Stimulated activated CD4-positive, alpha-beta T cell treated with anti-CD3 and anti-CD28 coated beads, Interleukin-2, amount 100 ng/mL, for 24 hours (primary cell): ENCODE measurements at regions not wholly inside any gene's neighbourhood (a gene's known extent, or its start where the extent isn't known, plus 50 kb on each side); places are given as distances from the start of the nearest gene placed in this dataset.

Experiments used
- DNase-seq, 2 donors: peaks; one replicate each; pipeline ENCODE4 v3.0.0-alpha.2; 2020

DNA sequence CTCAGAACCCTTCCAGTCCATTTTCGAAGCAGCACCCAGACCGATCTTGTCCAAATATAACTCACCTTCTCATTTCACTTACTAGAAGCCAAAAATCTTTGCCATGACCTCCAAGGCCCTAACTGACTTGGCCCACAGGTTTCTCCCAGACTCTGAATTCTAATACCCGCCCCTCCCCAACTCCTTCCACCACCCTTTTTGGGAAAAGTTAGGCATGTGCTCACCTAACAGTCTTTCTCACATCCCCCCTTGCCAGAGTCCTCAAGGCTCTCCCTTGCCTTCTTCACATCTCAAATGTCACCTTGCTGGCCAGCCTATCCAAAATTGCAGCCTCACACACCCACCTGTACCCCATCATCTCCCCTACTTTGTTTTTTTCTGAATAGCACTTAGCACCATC lies 369.3 kb downstream of the NXPE2 start:
- DNase-seq, result no peak

DNA sequence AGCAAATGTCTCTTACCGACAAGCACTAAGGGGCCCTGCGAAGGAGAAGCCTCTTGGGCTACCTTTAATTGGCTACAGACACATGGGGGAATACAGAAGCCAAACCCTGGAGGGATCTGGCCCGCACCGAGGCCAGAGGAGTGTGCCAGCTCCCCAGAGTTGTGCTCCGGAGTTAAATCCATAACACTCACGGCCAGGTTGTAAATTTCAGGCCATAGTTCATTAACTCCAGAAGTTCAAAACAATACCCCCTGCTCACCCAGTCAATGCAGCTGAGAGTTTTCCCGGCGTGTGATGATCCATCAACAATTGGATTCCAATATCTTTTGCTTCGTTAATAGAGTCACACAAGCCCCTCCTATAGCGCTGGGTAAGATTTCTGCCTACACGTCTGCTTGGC lies 371.5 kb downstream of the NXPE2 start:
- no peak for DNase-seq

DNA sequence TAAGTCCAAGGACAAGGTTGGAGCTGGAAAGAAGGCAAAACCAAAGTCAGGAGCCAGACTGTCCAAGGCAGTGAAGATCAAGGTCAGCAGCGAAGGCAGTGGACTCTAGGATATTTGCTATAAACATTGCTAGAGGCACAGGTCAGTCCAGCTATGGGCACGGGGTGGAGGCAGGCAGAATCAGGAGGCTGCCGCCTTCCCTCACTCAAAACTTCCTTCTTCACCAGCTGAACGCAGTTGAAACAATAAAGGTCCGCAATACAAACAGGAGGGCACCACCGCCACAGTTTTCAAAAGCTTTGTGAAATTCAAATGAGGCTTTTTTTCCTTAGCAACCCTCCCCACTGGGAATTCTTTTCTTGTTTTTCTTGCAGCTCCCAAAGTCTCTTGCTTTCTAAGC lies 372.4 kb downstream of the NXPE2 start:
- DNase-seq, result no peak

DNA sequence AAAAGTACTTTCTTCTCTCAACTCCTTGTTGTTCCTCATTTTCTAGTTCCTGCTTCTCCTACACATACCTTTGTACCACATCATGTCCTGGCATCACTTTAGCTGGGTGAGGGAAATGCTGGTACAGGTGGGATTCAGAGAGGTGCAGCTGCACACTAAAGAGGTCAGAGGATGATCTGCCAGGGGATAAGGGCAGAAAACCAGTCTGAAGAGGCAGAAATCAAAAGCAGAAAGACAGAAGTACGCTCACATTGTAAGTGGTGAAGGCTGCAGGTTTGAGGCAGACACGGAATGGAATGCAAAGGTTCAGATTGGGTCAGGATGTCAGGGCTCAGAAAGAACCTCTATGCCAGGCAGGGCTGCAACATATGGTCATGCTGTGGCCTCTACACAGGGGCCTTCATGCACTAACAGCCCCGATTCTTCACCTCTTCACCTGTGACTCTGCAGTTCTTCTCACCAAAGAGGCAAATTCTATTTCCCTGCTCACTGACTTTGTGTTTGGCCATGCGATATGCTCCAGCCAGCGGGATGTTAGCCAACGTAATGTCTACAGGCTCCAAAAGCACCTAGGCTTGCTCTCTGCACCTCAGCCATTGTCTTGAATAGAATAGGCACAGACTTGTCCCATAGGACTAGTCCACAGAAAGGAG lies 373.7 kb downstream of the NXPE2 start:
- DNase-seq, result no peak

DNA sequence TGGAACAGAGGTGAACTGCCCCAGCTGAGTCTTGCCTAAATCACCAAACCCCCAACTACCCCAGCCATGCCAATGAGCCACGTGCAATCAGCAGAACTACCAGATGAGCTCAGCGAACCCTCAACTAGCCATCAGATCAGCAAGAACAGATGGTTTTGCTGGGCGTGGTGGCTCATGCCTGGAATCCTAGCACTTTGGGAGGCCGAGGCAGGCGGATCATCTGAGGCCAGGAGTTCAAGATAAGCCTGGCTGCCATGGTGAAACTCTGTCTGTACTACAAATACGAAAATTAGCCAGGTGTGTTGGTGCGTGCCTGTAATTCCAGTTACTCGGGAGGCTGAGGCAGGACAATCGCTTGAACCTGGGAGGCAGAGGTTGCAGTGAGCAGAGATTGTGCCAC lies 374.3 kb downstream of the NXPE2 start:
- DNase-seq, result no peak

DNA sequence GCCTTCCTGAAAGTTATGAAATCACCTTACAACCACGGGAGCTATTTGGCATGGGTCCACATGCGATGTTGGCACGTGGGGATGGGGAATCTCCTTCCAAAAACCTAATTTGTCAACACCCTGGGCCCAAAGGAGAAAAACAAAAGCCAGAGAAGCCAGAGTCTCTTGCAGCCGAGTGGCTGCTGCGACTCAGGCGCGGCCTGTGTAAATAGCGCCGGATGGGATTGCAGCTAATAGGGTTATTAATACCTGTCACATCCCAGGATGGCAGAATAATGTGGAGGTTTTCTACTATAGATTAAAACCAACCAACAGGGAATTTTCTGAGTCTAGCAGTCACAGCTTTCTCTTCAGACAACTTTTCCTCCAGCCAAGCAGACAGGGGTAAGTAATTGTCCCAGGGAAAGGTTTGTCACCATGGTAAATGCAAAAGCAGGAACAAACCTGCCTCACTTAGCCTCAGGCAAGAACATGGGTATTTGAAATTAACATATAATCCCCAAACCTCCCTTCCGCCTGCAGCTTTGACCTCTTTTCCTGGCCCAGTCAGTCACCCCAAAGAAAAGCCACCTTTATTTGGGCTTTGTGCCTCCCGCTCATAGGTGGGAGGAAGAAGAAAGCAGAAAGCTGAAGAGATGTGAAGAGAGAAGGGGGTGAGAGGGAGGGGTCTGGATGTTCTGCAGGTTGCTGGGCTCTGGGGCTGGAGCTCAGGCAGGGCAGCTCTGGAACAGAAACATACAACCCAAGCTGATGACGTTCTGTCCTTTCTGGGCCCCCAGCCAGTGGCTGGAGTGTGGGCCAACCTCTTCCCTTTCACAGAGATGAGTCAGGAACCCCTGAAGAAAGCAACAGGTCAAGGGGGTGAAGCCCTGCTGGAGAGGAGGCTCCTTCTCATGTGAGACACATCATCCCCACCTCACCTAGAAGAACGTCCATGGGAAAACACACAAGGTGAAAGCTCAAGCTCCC lies 376.5 kb downstream of the NXPE2 start:
- no peak for DNase-seq

DNA sequence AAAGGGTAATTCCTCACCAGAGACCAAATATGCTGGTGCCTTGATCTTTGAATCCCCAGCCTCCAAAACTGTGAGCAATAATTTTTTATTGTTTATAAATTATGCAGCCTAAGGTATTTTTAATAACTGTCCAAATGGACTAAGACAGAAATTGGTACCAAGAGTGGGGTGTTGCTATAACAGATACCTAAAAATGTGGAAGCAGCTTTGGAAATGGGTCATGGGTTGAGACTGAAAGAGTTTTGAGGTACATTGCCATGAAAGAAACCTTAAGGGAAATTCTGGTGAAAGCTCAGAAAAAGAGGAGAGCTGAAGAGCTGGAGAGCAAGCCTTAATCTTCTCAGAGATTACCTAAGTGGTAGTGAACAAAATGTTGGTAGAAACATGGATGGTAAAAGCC lies 378.2 kb downstream of the NXPE2 start:
- DNase-seq, result no peak

DNA sequence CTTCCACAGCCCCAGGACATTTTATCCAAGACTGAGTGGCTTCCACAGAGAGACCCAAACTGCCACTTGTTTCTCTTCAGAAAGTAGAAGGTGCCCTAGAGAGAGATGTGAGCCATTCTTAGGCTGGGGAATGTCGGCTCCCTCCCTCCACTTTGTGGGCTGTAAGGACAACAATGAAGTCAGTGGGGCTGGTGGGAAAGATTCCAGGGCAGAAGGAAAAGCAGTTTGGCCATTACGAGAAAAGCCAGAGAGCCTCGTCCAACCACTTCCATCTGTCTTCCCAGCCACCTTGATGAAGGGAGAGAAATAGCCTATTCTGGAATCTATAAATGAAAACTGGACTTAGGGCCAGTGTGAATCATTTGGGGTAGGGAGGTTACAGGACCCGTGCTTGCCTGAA lies 382.5 kb downstream of the NXPE2 start:
- no peak for DNase-seq

DNA sequence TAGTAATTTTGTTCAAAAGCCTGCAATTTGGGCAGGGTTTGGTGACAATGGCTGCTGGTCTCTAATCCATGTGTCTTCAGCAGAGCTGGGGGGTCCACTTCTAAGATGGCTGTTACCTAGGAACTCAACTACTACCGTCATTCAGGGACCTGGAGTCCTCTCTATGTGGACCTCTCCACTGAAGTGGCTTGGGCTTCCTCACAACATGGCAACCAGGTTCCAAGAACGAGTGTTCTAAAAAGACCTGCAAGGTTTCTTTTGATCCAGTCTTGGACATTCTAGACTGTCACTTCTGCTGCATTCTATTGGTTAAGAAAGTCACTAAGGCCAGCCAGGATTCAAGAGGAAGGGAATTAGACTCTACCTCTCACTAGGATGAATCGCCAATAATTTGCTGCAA lies 387.0 kb downstream of the NXPE2 start:
- no peak for DNase-seq

DNA sequence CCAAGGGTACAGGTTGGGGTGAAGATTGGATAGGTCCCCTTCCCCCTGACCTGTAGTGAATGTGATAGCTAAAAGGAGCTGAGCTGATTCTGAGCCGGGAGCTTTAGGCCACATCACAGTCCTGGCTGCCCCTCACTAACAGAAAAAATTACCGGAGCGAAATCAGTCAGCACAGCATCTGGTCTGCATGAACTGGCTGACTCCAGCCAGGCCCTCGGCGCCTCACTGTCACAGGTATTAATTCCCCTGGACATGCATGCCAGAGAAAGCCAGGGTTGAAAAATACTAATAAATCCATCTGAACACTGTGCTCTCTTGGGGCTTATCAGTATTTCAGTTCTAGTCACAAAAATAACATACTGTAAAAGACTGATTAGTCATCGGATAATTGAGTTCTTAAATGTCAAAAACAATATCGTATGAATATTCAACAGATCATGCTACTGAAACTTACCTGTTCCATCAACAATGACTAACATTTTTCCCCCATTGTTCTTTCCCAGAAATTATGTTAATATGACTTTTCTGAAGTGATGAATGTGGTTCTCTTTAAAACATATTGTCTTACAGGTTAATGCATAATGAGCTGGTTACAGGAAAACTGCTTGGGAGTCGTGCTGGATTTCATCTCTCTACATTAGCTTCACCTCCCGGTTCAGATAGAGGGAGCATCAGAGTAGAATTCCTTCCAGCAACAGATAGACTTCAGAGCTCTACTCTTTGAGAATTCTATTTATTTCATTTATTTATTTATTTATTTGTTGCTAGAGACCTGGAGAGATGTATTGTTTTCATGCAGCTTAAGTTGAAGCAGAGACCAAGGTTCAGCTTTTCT lies 387.7 kb downstream of the NXPE2 start:
- DNase-seq, result no peak

DNA sequence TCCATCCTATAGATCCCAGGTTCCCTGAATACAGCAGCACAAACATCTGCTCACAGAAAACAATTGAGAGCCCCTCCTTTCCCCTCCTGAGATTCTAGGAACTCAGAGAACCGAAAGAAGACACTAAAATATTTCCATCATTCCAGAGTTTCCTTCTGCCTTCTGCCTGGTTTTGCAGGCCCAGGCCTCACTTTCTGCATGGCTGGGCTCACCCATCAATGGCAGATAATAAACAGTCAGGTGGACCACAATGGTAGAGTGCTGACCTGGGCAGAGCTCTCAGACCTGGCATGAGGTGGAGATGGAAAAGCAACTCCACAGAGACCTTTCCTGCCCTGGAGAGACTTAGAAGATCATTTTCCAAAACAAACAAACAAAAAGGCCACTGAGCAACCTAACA lies 389.1 kb downstream of the NXPE2 start:
- DNase-seq, result no peak

DNA sequence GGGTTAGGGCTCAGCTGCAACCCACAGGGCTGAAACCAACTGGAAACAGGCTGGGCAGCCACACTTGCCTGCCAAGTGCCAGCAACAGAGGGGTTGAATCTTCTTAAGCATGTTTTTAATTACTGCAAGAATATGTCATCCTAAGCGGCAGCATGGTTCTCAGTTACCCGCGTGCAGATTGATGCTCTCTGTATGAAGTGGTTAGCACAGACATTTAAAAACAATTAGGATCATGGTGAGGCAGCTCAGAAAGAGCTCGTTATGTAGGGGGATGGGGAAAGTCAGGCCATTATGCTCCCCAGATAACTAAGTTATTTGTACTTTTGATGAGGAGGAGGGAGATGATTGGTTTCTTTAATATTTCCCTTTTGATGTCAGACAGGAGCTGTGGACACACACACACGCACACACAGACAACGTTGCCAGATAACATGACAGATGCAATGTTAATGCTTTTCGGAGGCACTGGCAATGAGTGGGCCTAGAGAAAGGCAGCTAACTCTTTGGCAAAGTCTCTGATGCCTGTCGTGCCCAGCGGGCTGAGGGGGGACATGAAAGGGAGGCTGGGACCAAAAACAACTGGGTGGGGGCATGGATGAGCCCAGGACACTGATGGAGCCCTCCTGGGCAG lies 389.7 kb downstream of the NXPE2 start:
- DNase-seq, result no peak

DNA sequence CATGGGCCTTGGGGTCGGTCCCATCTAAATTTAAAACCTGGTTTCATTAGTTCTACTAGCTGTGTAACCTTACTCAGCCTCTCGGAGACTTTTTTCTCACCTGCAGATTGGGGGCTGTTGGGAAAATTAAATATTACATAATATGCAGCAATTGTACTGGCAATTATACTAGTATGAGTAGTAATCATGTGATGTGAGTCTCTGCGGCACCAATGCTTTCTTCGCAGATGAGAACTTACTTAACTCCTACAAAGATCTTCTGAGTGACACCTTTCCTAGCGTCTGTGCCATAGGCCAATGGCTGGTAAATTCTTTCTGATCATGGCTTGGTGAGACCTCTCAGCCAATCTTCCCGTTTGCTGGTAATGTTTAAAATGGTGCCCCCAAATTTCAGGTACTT lies 391.3 kb downstream of the NXPE2 start:
- no peak for DNase-seq

DNA sequence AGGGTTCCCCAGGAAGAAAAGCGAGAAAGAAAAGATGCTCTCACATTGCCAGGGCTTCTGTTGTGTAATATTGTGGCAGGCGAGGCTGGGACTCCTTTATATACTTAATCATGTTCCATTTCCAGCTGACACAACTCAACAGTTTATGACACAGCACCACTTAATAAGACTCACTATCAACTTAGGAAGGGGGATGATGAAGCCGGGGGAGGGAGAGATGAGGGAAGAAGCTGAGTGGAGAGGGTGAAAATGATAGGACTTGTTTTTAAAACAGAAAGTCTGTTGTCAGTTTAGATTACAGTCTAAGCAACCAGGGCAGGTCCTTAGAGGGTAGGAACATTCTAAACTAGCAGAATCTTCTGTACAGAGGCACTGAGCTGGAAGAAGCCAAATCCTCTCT lies 397.0 kb downstream of the NXPE2 start:
- no peak for DNase-seq

DNA sequence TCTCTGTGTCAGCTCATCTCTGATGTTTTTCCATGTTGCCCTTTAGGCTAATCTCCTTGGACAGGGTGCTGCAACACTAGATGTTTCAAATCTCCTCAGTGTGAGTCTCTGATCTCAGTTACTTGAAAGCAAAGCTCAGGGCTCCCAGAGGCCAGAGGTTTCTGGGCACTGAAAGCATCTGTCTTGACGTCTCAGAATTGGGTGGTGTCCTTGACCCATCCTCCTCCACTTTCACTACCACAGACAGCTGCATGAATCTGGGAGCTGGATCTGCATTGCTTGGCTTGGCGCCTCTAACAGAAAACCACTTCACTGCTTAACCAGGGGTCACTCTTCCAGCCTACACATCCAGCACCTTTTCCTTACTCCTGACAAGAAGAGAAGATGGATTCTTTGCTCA lies 399.4 kb downstream of the NXPE2 start:
- DNase-seq, result no peak

DNA sequence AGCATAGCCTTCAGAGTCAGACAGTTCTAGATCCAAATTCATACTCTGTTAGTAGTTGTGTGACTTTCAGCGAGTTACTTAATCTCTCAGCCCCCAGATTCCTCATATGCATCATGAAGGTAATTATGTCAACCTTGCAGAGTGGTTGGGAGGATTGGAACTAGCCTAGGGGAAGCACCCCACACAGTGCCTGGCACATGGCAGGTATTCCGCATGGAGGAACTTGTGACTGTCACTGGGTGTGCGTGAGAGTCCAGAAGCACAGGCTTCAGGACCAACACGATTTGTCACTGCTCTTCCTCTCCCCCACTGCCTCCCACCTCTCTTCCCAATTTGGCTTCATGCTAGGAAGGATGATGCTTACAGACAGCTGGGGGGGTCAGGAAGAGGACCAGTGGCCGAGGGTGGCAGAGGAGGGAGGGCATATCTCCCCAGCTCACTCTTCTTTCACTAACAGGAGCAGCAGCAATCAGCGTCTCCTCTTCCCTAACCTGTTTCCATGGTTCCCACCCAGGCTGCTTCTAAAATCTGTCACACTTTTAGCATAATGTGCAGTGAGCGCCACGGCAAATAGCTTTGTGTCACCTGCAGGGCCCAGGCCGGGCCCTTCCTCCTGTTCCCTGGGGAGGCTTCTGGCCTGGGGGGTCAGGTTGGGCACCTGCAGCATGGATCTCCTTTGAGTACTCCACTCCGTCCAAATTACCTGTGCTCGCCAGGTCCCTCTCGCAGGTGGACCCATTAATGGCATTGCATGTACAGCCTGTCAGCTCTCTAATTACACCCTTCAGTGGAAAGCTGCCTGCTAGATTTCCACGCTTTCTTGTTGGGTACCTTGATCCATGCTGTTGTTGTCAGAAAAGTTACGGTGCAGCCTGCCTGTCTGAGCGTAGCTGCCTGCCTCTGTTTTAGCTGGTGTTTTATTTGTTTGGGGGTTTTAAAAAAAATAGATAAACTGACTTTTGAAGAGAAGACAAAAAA lies 400.4 kb downstream of the NXPE2 start:
- DNase-seq, result no peak

DNA sequence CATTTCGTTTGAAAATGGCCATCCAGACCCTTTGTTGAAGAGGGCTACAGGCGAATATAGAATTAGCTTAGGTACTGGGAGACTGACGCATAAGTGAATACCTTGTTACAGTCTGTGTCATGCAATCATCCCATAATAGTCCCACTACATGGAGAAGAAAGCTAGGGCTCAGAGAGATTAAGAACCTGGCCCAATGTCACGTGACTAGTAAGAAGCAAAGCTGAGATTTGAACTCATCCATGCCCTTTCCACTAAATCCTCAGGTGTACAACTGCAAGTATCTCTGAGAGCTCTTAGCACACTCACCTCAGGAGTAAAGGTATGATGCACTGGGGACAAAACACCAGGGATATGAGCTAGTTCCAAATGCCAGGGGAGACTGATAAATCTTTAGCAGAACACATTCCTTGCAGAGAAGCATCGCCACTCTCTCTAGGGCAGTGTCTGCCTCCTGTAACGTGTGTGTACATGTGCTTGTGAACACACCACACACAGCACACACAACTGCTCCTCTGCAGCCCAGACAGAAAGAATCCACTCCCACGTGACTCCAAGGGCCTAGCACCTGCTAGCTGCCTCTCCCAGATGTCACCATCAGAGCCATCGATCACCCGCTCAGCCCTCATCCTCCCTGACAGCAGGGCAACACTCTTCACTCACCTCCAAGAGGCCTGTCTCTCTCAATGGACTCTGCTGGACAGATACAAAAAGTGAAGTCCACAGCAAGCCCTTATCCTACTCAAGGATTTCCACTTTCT lies 402.8 kb downstream of the NXPE2 start:
- no peak for DNase-seq

DNA sequence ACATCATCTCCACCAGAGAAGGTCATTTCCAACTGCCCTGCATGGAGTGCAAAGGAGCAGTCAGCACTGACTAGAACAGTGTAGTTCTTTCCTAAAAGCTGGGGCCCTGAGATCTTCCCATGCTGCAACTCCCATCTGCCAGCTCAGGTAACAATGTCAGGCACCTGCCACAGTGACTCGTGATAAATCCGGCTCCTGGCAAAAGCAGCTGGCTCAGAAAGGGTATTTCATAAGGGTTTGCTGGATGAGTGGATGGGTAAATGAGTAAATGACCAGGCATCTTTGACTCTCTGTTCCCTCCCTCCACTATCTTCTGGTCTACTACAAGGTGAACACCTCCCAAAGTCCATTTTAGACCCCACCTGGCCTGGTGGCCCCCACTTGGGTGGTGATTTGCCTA lies 403.6 kb downstream of the NXPE2 start:
- DNase-seq, result no peak

DNA sequence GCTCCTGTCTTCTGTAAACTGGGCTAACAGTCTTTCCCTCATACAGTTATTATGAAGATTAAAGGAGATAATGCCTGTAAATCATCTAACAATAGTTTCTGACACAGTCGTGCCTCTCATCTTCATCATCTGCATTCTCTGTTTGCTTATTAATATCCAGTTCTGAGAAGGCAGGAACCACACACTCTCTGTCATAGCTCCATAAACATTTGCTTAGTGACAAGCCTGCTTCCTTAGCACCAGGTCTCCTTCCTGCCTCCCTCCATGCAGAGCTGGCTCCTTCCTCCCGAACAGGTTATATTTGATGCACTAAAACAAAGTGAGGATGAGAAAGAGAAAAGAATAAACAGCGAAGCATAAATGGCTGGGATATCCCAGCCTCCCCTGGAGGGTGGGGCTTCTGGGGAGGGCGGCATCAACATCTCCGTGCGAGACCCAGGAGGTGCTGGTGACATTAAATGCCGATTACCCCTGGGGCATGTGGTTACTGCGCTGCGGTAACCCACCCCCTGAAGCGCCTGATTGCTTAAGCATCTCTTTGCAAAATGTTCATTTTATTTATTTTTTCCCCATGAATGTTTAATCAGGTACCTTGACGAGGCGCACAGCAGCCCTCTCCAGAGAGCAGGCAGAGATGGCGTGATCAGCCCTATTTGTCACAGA lies 404.9 kb downstream of the NXPE2 start:
- no peak for DNase-seq

DNA sequence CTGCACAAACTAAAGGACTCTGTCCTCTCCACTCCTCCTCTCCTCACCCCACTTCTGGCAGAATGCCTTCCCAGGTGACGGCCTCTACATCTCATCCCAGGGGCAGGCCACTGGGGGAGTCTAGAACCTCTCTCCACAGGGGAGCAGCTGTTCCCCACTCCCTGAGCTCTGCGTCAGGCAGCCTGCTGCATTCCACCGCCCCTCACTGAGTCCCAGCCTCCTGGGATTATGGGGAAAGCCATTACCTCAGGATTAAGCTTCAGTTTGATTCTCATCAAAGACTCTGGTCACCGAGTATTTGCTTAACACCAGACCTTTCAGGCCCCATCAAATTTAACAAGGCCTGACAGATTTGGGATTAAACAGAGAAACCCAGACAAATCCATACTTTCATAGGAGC lies 405.9 kb downstream of the NXPE2 start:
- DNase-seq, result no peak
